ENCODE measurements at regions not wholly inside any gene's neighbourhood (a gene's known extent, or its start where the extent isn't known, plus 50 kb on each side); places are given as distances from the start of the nearest gene placed in this dataset.
"Not testable (repeated sequence)": the region's sequence is repeated elsewhere in the genome, so short reads cannot be mapped to it uniquely, and the experiment has no call there.

DNA sequence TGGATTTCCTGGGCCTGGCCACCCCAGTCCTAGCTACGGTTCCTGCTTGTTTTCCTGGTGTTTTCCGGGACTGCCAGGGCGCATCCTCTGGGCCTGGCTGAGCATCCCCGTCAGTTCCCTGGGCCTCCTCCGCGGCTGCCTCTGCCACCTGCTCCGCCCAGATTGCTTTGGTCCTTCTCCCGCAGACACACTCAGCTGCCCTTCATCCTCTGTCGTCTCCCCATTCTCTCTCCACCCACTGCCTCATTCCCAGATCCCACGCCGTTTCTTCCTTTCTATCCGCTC, 153.2 kb upstream of the NBPF19 start:
- TF ChIP-seq EP300, POLR2A (IDR thresholded peaks at IDR 0.05): not testable (repeated sequence)
- TF ChIP-seq, protein P1, sequence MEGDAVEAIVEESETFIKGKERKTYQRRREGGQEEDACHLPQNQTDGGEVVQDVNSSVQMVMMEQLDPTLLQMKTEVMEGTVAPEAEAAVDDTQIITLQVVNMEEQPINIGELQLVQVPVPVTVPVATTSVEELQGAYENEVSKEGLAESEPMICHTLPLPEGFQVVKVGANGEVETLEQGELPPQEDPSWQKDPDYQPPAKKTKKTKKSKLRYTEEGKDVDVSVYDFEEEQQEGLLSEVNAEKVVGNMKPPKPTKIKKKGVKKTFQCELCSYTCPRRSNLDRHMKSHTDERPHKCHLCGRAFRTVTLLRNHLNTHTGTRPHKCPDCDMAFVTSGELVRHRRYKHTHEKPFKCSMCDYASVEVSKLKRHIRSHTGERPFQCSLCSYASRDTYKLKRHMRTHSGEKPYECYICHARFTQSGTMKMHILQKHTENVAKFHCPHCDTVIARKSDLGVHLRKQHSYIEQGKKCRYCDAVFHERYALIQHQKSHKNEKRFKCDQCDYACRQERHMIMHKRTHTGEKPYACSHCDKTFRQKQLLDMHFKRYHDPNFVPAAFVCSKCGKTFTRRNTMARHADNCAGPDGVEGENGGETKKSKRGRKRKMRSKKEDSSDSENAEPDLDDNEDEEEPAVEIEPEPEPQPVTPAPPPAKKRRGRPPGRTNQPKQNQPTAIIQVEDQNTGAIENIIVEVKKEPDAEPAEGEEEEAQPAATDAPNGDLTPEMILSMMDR (IDR thresholded peaks at IDR 0.05), result not testable (repeated sequence)
